ENCODE measurements at regions not wholly inside any gene's neighbourhood (a gene's known extent, or its start where the extent isn't known, plus 50 kb on each side); places are given as distances from the start of the nearest gene placed in this dataset.

- H3K27ac Mint-ChIP-seq = no peak overlapping the region
- peaks cover 4% of the 10 kb centered on the region for H3K9me3 Mint-ChIP-seq
- no peak for ATAC-seq
- peaks cover 41% of the 10 kb centered on the region for H3K27me3 Mint-ChIP-seq
- H3K36me3 Mint-ChIP-seq = peaks cover 10% of the 10 kb centered on the region
- H3K4me3 Mint-ChIP-seq = no peak overlapping the region
- peaks cover 1% of the 10 kb centered on the region for H3K4me1 Mint-ChIP-seq
These were observed 207.8 kb upstream of the HS6ST1 start for GRCh38 chr2:128526455-128526976.

- Mint-ChIP-seq H3K4me3 (no peak overlapping the region), H3K9me3 (peaks cover 4% of the 10 kb centered on the region), H3K4me1 (peaks cover 6% of the 10 kb centered on the region), H3K27me3 (peaks cover 41% of the 10 kb centered on the region), H3K27ac (no peak overlapping the region), H3K36me3 (peaks cover 10% of the 10 kb centered on the region)
- ATAC-seq = no peak
These were observed 209.5 kb upstream of the HS6ST1 start for GRCh38 chr2:128528133-128528532.

GRCh38 chr2:128530025-128530573 lies 211.4 kb upstream of the HS6ST1 start:
- Mint-ChIP-seq H3K27ac (no peak overlapping the region), H3K27me3 (peaks cover 29% of the 10 kb centered on the region), H3K9me3 (no peaks in the 10 kb centered on the region), H3K4me3 (no peak overlapping the region), H3K36me3 (no peaks in the 10 kb centered on the region), H3K4me1 (peaks cover 6% of the 10 kb centered on the region)
- no peak for ATAC-seq

GRCh38 chr2:128531856-128532255 lies 213.2 kb upstream of the HS6ST1 start:
- peaks cover 26% of the 10 kb centered on the region for H3K27me3 Mint-ChIP-seq
- H3K4me3 Mint-ChIP-seq = no peak overlapping the region
- no peaks in the 10 kb centered on the region for H3K9me3 Mint-ChIP-seq
- ATAC-seq = no peak
- peaks cover 6% of the 10 kb centered on the region for H3K4me1 Mint-ChIP-seq
- no peak overlapping the region for H3K27ac Mint-ChIP-seq
- no peaks in the 10 kb centered on the region for H3K36me3 Mint-ChIP-seq

GRCh38 chr2:128533101-128533500 lies 214.4 kb upstream of the HS6ST1 start:
- no peak overlapping the region for H3K27ac Mint-ChIP-seq
- no peak overlapping the region for H3K4me3 Mint-ChIP-seq
- H3K4me1 Mint-ChIP-seq = peaks cover 6% of the 10 kb centered on the region
- ATAC-seq = no peak
- H3K27me3 Mint-ChIP-seq = peaks cover 21% of the 10 kb centered on the region
- H3K36me3 Mint-ChIP-seq = no peaks in the 10 kb centered on the region
- no peaks in the 10 kb centered on the region for H3K9me3 Mint-ChIP-seq

GRCh38 chr2:128534688-128535392 lies 216.2 kb upstream of the HS6ST1 start:
- H3K9me3 Mint-ChIP-seq = no peaks in the 10 kb centered on the region

GRCh38 chr2:128535953-128536352 lies 217.3 kb upstream of the HS6ST1 start:
- no peaks in the 10 kb centered on the region for H3K36me3 Mint-ChIP-seq
- no peak overlapping the region for H3K27ac Mint-ChIP-seq
- no peak for ATAC-seq
- H3K4me3 Mint-ChIP-seq = no peak overlapping the region
- H3K9me3 Mint-ChIP-seq = no peaks in the 10 kb centered on the region
- peaks cover 11% of the 10 kb centered on the region for H3K27me3 Mint-ChIP-seq
- H3K4me1 Mint-ChIP-seq = peaks cover 6% of the 10 kb centered on the region

More at GRCh38 chr2:128534688-128535392, 216.2 kb upstream of the HS6ST1 start:
- Mint-ChIP-seq H3K27ac (no peak overlapping the region), H3K27me3 (peaks cover 11% of the 10 kb centered on the region), H3K4me1 (peaks cover 6% of the 10 kb centered on the region), H3K36me3 (no peaks in the 10 kb centered on the region), H3K4me3 (no peak overlapping the region)
- ATAC-seq = no peak

DNA sequence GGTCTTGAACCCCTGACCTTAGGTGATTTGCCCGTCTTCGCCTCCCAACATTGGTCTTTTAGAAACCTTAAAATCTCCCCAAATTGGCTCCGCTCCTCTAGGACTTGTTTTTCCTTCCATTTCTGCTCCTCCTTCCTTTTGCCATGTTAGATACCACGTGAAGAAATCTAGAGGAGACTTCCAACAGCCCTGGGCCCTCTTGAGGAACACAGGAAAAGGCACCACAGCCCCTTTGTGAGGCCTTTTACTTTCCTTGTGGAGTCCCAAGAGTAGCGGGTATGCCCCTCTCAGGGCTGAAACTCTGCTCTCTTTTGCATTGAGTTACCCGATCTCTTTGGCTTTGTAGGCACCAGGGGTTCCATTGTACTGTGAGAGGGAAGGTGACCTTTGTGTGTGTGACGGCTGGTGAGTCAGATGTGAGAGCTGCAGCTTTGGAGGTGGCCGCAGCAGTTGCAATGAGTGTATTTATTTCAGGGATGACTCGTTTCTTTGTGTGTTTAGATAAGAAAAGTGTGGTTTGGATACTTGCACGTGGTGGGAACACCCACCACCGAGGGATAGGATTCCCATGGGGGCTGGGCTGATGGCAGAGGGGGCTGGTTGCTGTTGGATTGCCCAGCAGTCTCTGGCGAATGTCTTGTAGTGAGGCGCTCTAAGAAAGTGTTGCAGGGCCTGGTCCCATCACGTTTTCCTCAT lies 218.4 kb upstream of the HS6ST1 start:
- Mint-ChIP-seq H3K27ac (no peak overlapping the region), H3K4me3 (no peak overlapping the region), H3K9me3 (no peaks in the 10 kb centered on the region), H3K4me1 (no peaks in the 10 kb centered on the region), H3K27me3 (peaks cover 11% of the 10 kb centered on the region), H3K36me3 (no peaks in the 10 kb centered on the region)
- ATAC-seq = no peak

- no peaks in the 10 kb centered on the region for H3K4me1 Mint-ChIP-seq
- no peaks in the 10 kb centered on the region for H3K36me3 Mint-ChIP-seq
- H3K9me3 Mint-ChIP-seq = no peaks in the 10 kb centered on the region
- ATAC-seq = no peak
- H3K4me3 Mint-ChIP-seq = no peak overlapping the region
- H3K27ac Mint-ChIP-seq = no peak overlapping the region
- H3K27me3 Mint-ChIP-seq = peaks cover 11% of the 10 kb centered on the region
These were observed 219.0 kb upstream of the HS6ST1 start for GRCh38 chr2:128537646-128538045.

DNA sequence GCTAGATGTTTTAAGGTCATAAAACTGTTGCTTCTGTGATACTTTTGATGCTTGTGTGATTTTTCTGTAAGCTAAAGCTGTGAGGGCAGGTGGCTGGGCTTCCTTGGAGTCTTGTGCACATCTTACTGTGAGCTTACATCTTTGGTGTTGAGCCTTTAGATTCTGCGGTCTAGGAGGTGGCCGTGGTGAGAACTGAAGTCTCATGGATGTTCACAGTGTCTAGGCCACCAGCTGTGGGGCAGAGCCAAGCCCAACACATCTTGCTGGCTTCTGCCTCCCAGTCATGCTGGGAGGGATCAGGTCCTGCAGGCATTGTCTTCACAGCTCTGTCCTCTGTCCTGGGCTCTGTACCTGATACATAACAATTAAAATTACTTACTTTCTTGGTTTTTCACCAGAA lies 219.7 kb upstream of the HS6ST1 start:
- Mint-ChIP-seq H3K9me3 (no peaks in the 10 kb centered on the region), H3K27ac (no peak overlapping the region), H3K4me3 (no peak overlapping the region), H3K27me3 (peaks cover 11% of the 10 kb centered on the region), H3K4me1 (no peaks in the 10 kb centered on the region), H3K36me3 (no peaks in the 10 kb centered on the region)
- ATAC-seq = no peak

- Mint-ChIP-seq H3K4me1 (no peaks in the 10 kb centered on the region), H3K27me3 (peaks cover 11% of the 10 kb centered on the region), H3K9me3 (no peaks in the 10 kb centered on the region), H3K4me3 (no peak overlapping the region), H3K27ac (no peak overlapping the region), H3K36me3 (no peaks in the 10 kb centered on the region)
- no peak for ATAC-seq
These were observed 222.0 kb upstream of the HS6ST1 start for GRCh38 chr2:128540670-128541069.

GRCh38 chr2:128541448-128541847 lies 222.8 kb upstream of the HS6ST1 start:
- no peak overlapping the region for H3K4me3 Mint-ChIP-seq
- H3K27me3 Mint-ChIP-seq = peaks cover 12% of the 10 kb centered on the region
- no peaks in the 10 kb centered on the region for H3K4me1 Mint-ChIP-seq
- no peaks in the 10 kb centered on the region for H3K36me3 Mint-ChIP-seq
- ATAC-seq = no peak
- H3K27ac Mint-ChIP-seq = no peak overlapping the region
- H3K9me3 Mint-ChIP-seq = peaks cover 2% of the 10 kb centered on the region

DNA sequence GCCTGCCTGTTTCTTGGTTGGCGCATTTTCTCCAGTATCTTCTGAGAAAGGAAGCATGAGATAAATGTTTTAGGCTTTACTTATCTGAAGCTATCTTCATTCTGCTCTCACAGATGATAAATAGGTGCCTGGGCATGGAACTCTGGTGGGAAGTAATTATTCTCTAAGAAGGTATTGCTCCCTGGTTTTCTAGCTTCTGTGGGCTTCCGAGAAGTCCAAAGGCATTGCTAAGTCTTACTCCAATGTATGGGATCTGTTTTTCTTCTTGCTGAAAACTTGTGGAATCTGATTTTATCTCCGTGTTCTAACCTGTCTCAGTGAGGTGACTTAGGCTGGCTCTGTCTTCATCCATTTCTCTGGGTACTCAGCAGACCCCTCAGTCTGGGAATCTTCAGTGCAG lies 224.4 kb upstream of the HS6ST1 start:
- no peak for ATAC-seq
- no peak overlapping the region for H3K4me3 Mint-ChIP-seq
- peaks cover 10% of the 10 kb centered on the region for H3K9me3 Mint-ChIP-seq
- H3K4me1 Mint-ChIP-seq = no peaks in the 10 kb centered on the region
- peaks cover 10% of the 10 kb centered on the region for H3K27me3 Mint-ChIP-seq
- H3K36me3 Mint-ChIP-seq = no peaks in the 10 kb centered on the region
- H3K27ac Mint-ChIP-seq = no peak overlapping the region

DNA sequence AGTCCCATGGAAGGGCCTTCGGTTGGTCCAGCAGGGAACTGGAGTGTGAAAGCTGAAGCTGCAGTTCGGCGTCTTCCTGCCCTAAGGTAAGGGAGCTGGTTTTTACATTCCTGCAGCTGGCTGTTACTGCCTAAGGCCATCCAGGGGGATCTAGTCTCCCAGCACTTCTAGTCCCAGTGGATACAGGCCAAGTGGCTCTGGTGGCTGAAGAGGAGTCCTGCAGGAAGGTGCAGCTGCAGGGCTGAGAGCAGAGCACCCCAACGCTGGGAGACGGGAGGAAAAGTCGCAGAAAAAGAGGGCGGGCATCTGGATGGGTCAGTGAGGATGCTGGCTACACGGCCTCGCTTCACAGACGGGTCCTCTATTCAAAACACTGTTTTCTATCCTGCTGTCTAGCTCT lies 225.0 kb upstream of the HS6ST1 start:
- Mint-ChIP-seq H3K27me3 (peaks cover 10% of the 10 kb centered on the region), H3K36me3 (no peaks in the 10 kb centered on the region), H3K4me1 (no peaks in the 10 kb centered on the region), H3K4me3 (no peak overlapping the region), H3K27ac (no peak overlapping the region), H3K9me3 (peaks cover 10% of the 10 kb centered on the region)
- ATAC-seq = no peak

- H3K9me3 Mint-ChIP-seq = peaks cover 10% of the 10 kb centered on the region
- peaks cover 10% of the 10 kb centered on the region for H3K27me3 Mint-ChIP-seq
- no peak for ATAC-seq
- no peak overlapping the region for H3K4me3 Mint-ChIP-seq
- no peak overlapping the region for H3K27ac Mint-ChIP-seq
- H3K4me1 Mint-ChIP-seq = no peaks in the 10 kb centered on the region
- no peaks in the 10 kb centered on the region for H3K36me3 Mint-ChIP-seq
These were observed 225.8 kb upstream of the HS6ST1 start for GRCh38 chr2:128544321-128545037.

All from stimulated activated memory B cell treated with anti-CD40 and anti-IgM and Interleukin-4, amounts not matched to agents 10 μg/mL and 1 μg/mL and 100 μg/mL, for 72 hours (primary cell).